ENCODE measurements at regions not wholly inside any gene's neighbourhood (a gene's known extent, or its start where the extent isn't known, plus 50 kb on each side); places are given as distances from the start of the nearest gene placed in this dataset.

DNA sequence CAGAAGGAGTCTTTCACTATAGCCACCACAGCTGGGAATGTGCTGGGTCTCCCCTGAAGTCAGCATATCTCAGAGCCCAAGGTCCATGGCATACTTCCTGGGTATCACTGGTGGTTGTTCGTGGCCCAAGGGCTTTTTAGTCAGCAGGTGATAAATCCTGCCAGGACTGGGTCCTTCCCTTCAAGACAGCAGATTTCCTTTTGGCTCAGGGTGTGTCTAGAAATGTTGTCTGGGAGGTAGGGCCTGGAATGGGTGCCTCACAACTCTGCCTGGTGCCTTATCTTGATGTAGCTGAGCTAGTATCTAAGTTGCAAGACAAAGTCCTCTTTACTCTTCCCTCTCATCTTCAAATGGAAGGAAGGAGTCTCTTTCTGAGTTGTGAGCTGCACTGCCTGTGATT is 102.4 kb upstream of the TMLHE start:
- no peak for DNase-seq (ENCODE audit: low spot score)
- intact Hi-C loops (cut with DNase I): no loop called here

DNA sequence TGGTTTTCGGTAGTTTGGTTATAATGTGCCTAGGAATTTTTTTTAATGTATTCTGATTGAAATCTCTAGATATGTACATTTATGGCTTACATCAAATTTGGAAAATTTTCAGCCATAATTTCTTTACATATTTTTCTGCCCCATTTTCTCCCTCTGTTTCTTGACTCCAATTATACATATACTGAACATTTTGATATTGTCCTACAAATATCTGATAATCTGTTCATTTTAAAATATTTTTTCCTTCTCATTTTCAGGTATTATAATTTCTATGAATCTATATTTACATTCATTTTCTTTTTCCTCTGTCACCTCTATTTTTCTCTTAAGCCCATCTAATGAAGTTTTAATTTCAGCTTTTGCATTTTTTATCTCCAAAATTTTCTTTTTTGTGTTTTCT is 82.7 kb upstream of the TMLHE start:
- intact Hi-C loops (cut with DNase I): no loop called here
- no peak for DNase-seq (ENCODE audit: low spot score)

DNA sequence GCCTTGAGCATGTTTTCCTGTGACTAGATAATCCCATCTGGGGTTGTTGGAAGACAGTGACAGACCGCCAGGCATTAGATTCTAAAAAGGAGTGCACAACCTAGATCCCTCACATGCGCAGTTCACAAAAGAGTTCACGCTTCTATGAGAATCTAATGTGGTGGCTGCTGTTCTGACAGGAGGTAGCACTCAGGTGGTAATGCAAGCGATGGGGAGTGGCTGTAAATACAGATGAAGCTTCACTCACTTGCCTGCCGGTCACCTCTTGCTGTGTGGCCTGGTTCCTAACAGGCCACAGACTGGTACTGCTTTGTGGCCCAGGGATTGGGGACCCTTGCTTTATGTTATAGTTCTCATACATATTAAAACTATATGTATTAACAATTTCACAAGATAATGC is 81.9 kb upstream of the TMLHE start:
- intact Hi-C loops (cut with DNase I): no loop called here
- no peak for DNase-seq (ENCODE audit: low spot score)

DNA sequence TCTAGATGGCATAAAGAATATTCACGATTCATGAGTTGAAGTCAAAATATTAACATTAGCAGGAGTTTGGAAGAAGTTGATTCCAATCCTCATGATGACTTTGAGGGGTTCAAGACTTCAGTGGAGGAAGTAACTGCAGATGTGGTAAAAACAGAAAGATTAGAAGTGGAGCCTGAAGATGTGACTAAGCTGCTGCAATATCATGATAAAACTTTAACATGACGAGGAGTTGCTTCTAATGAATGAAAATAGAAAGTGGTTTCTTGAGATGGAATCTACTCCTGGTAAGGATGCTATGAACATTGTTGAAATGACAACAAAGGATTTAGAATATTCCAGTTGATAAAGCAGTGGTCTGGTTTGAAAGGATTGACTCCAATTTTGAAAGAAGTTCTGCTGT is 70.1 kb upstream of the TMLHE start:
- DNase-seq (ENCODE audit: low spot score): no peak
- intact Hi-C loops (cut with DNase I): no loop called here

DNA sequence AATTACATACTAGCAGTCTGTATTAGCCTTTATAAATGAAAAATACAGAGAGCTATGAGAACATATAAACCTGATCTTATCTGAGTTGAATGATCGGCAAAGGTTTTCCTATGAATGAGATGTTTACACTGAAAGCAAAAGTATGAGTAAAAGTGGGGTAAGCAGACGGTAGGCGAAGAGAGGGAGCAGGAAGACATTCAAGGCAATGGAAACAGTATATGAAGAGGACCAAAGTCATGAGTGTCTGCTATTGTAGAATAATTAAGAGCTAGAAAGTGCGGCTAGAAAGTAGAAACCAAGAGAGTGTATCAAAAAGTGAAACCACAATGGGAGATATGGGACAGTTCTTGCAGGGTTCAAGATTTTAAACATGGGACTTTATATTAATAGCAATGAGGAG is 67.0 kb upstream of the TMLHE start:
- DNase-seq (ENCODE audit: low spot score): no peak
- intact Hi-C loops (cut with DNase I): no loop called here

DNA sequence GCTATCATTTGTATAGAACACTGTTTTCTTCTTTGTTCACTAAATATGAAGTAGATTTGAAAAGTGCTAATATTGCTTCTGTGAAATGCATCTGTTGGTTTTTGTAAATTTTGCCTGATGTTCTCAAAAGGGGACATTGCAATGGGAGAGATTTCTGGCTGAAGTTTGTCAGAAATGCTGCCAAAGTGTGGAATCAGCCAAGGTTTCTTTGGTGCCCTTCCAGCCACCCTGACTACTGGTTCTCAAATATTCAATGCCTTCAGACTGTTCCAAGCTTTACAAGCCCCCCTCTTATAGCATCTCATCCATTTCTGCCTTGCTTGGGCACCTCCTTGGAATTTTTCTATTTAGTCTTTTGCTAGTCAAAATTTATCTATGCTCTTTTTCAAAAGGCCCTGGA is 60.6 kb upstream of the TMLHE start:
- intact Hi-C loops (cut with DNase I): no loop called here
- DNase-seq (ENCODE audit: low spot score): no peak

DNA sequence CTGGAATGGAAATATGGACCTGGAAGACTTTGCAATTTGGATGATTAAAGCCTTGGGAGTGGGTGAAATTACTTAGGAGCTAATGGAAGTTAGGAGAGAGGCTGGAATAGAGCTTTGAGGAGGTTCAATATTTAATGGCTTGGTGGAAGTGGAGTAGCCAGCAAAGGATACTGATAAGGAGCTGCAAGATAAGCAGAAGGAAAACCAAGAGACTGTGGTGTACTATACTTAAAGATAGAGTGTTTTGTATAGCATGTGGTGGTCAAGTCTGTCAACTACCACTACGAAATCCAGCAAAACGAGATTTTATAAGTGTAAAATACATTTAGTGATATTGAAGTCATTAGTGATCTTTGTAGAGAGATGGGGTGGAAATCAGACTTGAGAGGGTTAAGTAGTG is 54.0 kb upstream of the TMLHE start:
- DNase-seq (ENCODE audit: low spot score): no peak
- intact Hi-C loops (cut with DNase I): no loop called here

Data from posterior vena cava (tissue), 2 donors.